Lower leg skin (tissue), 4 donors: ENCODE measurements at regions not wholly inside any gene's neighbourhood (a gene's known extent, or its start where the extent isn't known, plus 50 kb on each side); places are given as distances from the start of the nearest gene placed in this dataset.

Experiments
- DNase-seq, 2 donors: peaks; one replicate each; pipeline ENCODE4 v3.0.0-alpha.2; 2019; ENCODE audit warnings: low spot score in 2 of 2
- H3K4me3 ChIP-seq: fragments of 200-600 bp; sonication (generic); 2 replicates; pipeline ENCODE4 v1.5.1; 2017; ENCODE audit warnings: mild to moderate bottlenecking, low read depth; ENCODE audit not compliant: poor library complexity, severe bottlenecking
- CTCF ChIP-seq, 3 donors: fragments of 450-650 bp; IDR thresholded peaks; one replicate each; pipeline ENCODE4 v1.5.1; 2016; ENCODE audit warnings: antibody characterized with exemption in 3 of 3, mild to moderate bottlenecking in 3 of 3, moderate library complexity in 2 of 3
- POLR2A ChIP-seq, 2 donors: fragments of 450-650 bp; IDR thresholded peaks; one replicate each; pipeline ENCODE4 v1.6.1; 2016 to 2017; ENCODE audit warnings: antibody characterized with exemption in 2 of 2, mild to moderate bottlenecking in 1 of 2, moderate library complexity in 1 of 2
- WGBS, 2 donors: methylation state at CpG; one replicate each; pipeline ENCODE4 v1.1.5; 2018; 5-methylcytosine and 5-hydroxymethylcytosine counted together
- intact Hi-C: fragments of 100-400 bp; cut with DNase I; formaldehyde crosslinking; loops from one replicate; pipeline ENCODE4 v1.15.0; 2023; ENCODE audit warnings: low total_unique reads

GRCh38 chr12:24034160-24034559 is 84.7 kb upstream of the SOX5 start:
- WGBS, 2 donors, result 50 to 63% methylated on average over 3 of the region's 3 CpGs
- DNase-seq, result no peak
- TF ChIP-seq CTCF (IDR thresholded peaks at IDR 0.05) (no peak), POLR2A (IDR thresholded peaks at IDR 0.05) (no peak)
- intact Hi-C loops, result no loop called here
- H3K4me3 ChIP-seq, result no peak overlapping the region

- 61 to 65% methylated on average over 3 of the region's 3 CpGs for WGBS, 2 donors
- intact Hi-C loops, result no loop called here
- TF ChIP-seq POLR2A (IDR thresholded peaks at IDR 0.05) (no peak), CTCF (IDR thresholded peaks at IDR 0.05) (no peak)
- DNase-seq, result no peak
- H3K4me3 ChIP-seq, result no peak overlapping the region
Measured at GRCh38 chr12:24027352-24027751, 77.9 kb upstream of the SOX5 start.

GRCh38 chr12:24025153-24025798 is 75.8 kb upstream of the SOX5 start:
- no peak for DNase-seq
- H3K4me3 ChIP-seq, result no peak overlapping the region
- TF ChIP-seq CTCF (IDR thresholded peaks at IDR 0.05) (no peak), POLR2A (IDR thresholded peaks at IDR 0.05) (no peak)
- 84 to 87% methylated on average over 3 of the region's 3 CpGs for WGBS, 2 donors
- intact Hi-C loops, result no loop called here

GRCh38 chr12:24023081-24023480 is 73.6 kb upstream of the SOX5 start:
- intact Hi-C loops, result no loop called here
- DNase-seq, result no peak
- no peak overlapping the region for H3K4me3 ChIP-seq
- TF ChIP-seq CTCF (IDR thresholded peaks at IDR 0.05) (no peak), POLR2A (IDR thresholded peaks at IDR 0.05) (no peak)

- no peak overlapping the region for H3K4me3 ChIP-seq
- WGBS, 2 donors, result 91 to 93% methylated on average over 4 of the region's 4 CpGs
- TF ChIP-seq POLR2A (IDR thresholded peaks at IDR 0.05) (no peak), CTCF (IDR thresholded peaks at IDR 0.05) (no peak)
- intact Hi-C loops, result no loop called here
- DNase-seq, result no peak
Measured at GRCh38 chr12:24021164-24021502, 71.7 kb upstream of the SOX5 start.
